Tibial artery (tissue), 4 donors: ENCODE measurements at regions not wholly inside any gene's neighbourhood (a gene's known extent, or its start where the extent isn't known, plus 50 kb on each side); places are given as distances from the start of the nearest gene placed in this dataset.
"Not testable (repeated sequence)": the region's sequence is repeated elsewhere in the genome, so short reads cannot be mapped to it uniquely, and the experiment has no call there.

Experiments
- DNase-seq, 2 donors: peaks; one replicate each; pipeline ENCODE4 v3.0.0-alpha.2; 2019
- H3K27ac ChIP-seq, 2 donors: fragments of 200-600 bp; sonication (generic) in 1 of 2; 1 replicate in 1 of 2; 2 replicates in 1 of 2; pipeline ENCODE4 v1.5.1; 2018 to 2019; ENCODE audit warnings: mild to moderate bottlenecking in 1 of 2
- H3K27me3 ChIP-seq, 2 donors: fragments of 200-600 bp; sonication (generic) in 1 of 2; one replicate each; pipeline versions ENCODE4 v1.5.1 to v1.6.0; 2016 to 2019
- H3K36me3 ChIP-seq, 3 donors: fragments of 200-600 bp; sonication (generic) in 2 of 3; one replicate each; pipeline ENCODE4 v1.5.1; 2016 to 2019; ENCODE audit warnings: mild to moderate bottlenecking in 2 of 3
- H3K4me1 ChIP-seq, 4 donors: fragments of 200-600 bp; sonication (generic) in 2 of 4; 1 replicate in 3 of 4; 2 replicates in 1 of 4; pipeline ENCODE4 v1.5.1; 2016 to 2019
- H3K4me3 ChIP-seq, 2 donors: fragments of 200-600 bp; sonication (generic) in 1 of 2; 1 replicate in 1 of 2; 2 replicates in 1 of 2; pipeline ENCODE4 v1.5.1; 2018 to 2019; ENCODE audit warnings: mild to moderate bottlenecking in 2 of 2
- H3K9me3 ChIP-seq, 3 donors: fragments of 200-600 bp; sonication (generic) in 1 of 3; one replicate each; pipeline ENCODE4 v1.5.1; 2016 to 2019
- intact Hi-C: fragments of 100-400 bp; cut with DNase I; formaldehyde crosslinking; loops from one replicate; pipeline ENCODE4 v1.15.0; 2023; ENCODE audit warnings: low total_unique reads
- TF ChIP-seq, protein P1 (sequence below), 2 experiments: fragments of 200-600 bp in 1 of 2; fragments of 450-650 bp in 1 of 2; IDR thresholded peaks; one replicate each; pipeline ENCODE4 v1.5.1; 2017 to 2019; ENCODE audit warnings: antibody characterized with exemption in 2 of 2, mild to moderate bottlenecking in 1 of 2, moderate library complexity in 1 of 2

DNA sequence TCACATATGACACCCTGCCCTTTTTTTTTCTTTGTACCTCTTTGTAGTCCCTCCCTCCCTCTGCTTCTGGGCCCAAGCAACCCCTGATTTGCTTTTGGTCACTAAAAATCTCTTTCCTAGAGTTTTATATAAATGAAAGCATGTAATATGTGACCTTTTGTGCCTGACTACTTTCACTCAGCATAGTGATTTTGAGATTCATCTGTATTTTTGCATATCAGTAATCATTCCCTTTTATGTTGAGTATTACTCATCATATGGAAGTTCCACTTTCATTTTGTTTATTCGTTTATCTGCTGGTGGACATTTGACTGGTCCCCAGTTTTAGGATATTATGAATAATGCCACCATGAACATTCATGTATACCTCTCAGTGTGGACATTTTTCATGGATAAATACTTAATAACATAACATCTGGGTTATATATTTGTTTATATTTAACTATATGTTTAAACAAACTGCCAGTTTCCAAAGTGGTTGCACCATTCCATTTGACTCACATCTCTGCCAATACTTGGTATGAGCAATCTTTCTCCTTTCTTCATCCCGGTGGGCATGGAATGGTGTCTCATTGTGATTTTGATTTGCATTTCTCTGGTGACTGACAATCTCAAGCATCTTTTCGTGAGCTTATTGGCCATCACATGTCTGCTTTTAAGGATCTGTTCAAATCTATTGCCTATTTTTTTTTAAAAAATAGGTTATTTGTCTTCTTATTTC, 115.7 kb upstream of the S1PR3 start:
- intact Hi-C loops: no loop called here
- H3K4me1 ChIP-seq: peaks cover 0 to 12% (median 0%) of the 10 kb centered on the region in 4 donors
- H3K36me3 ChIP-seq: no peaks in the 10 kb centered on the region
- H3K9me3 ChIP-seq: no peaks in the 10 kb centered on the region
- H3K27ac ChIP-seq: no peak overlapping the region
- H3K4me3 ChIP-seq: no peak overlapping the region
- H3K27me3 ChIP-seq: no peaks in the 10 kb centered on the region
- no peak for DNase-seq
- TF ChIP-seq, protein P1, sequence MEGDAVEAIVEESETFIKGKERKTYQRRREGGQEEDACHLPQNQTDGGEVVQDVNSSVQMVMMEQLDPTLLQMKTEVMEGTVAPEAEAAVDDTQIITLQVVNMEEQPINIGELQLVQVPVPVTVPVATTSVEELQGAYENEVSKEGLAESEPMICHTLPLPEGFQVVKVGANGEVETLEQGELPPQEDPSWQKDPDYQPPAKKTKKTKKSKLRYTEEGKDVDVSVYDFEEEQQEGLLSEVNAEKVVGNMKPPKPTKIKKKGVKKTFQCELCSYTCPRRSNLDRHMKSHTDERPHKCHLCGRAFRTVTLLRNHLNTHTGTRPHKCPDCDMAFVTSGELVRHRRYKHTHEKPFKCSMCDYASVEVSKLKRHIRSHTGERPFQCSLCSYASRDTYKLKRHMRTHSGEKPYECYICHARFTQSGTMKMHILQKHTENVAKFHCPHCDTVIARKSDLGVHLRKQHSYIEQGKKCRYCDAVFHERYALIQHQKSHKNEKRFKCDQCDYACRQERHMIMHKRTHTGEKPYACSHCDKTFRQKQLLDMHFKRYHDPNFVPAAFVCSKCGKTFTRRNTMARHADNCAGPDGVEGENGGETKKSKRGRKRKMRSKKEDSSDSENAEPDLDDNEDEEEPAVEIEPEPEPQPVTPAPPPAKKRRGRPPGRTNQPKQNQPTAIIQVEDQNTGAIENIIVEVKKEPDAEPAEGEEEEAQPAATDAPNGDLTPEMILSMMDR (IDR thresholded peaks at IDR 0.05): no peak

DNA sequence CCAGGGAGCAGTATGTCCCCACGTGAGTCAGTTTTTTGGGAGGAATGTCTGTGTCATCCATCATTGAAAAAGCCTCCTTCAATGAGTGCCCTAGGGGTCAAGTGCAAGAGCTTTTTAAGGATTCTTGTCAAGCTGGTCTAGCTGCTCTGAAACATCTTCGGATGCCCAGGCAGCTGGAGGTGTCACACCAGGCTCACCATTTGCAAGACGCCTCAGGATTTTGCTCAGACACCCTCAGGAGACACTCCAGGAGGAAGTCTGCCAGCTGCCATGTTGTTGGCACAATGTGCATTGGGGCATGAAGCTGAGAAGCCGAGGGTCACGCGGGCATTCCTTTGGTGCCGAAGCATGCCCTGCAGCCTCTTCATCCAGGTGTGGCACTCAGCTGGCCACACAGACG, 111.1 kb upstream of the S1PR3 start:
- no peaks in the 10 kb centered on the region for H3K36me3 ChIP-seq
- DNase-seq: no peak
- no peak overlapping the region for H3K4me3 ChIP-seq
- no peaks in the 10 kb centered on the region for H3K27me3 ChIP-seq
- no peaks in the 10 kb centered on the region for H3K9me3 ChIP-seq
- no peak overlapping the region for H3K27ac ChIP-seq
- TF ChIP-seq, protein P1 (IDR thresholded peaks at IDR 0.05): no peak
- intact Hi-C loops: no loop called here
- H3K4me1 ChIP-seq: no peaks in the 10 kb centered on the region

DNA sequence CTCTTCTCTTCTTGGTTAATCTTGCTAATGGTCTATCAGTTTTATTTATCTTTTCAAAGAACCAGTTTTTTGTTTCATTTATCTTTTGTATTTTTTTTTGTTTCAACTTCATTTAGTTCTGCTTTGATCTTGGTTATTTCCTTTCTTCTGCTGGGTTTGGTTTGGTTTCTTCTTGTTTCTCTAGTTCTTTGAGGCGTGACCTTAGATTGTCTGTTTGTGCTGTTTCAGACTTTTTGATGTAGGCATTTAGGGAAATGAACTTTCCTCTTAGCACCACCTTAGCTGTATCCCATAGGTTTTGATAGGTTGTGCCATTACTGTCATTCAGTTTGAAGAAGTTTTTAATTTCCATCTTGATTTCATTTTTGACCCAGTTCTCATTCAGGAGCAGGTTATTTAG, 107.0 kb upstream of the S1PR3 start:
- DNase-seq, H3K4me1 ChIP-seq, H3K27ac ChIP-seq, H3K27me3 ChIP-seq, H3K4me3 ChIP-seq, H3K9me3 ChIP-seq, H3K36me3 ChIP-seq, intact Hi-C loops: not testable (repeated sequence)

DNA sequence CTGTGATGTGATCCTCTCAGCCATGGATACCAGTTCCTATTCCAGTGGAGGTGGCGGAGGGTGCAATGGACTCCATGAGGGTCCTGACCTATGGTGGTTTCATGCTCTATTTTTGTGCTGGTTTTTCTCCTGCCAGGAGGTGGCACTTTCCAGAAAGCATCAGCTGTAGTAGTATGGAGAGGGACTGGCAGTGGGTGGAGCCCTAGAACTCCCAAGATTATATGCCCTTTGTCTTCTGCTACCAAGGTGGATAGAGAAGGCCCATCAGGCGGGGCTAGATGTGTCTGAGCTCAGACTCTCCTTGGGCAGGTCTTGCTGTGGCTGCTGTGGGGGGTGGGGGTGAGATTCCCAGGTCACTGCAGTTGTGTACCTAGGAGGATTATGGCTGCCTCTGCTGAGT, 104.5 kb upstream of the S1PR3 start:
- H3K27ac ChIP-seq, H3K9me3 ChIP-seq, H3K4me3 ChIP-seq, intact Hi-C loops, H3K27me3 ChIP-seq, DNase-seq, H3K4me1 ChIP-seq, H3K36me3 ChIP-seq: not testable (repeated sequence)

DNA sequence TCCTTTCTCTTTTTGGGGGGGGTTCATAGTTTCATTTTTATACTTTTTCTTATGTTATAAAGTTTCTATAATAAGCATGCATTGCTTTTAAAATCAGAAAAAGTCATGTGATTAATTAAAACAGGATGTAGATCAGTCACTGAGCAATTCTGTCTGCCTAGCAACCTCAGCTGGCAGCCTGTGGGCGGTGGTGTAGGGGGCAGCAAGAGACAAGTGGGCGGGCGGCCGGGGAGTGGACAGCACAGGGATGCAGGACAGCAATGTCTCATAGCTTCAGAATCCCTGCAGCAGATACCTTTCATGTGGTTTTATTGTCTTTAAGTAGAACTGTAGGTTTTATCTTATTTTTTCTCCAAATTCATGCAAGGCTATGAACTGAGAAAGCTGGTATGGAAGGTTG, 101.9 kb upstream of the S1PR3 start:
- intact Hi-C loops: no loop called here
- no peak for DNase-seq
- Histone ChIP-seq H3K9me3 (peaks cover 0 to 5% (median 0%) of the 10 kb centered on the region in 3 donors), H3K36me3 (no peaks in the 10 kb centered on the region), H3K27me3 (no peaks in the 10 kb centered on the region), H3K4me1 (no peaks in the 10 kb centered on the region), H3K4me3 (no peak overlapping the region), H3K27ac (no peak overlapping the region)
- TF ChIP-seq, protein P1 (IDR thresholded peaks at IDR 0.05): no peak

DNA sequence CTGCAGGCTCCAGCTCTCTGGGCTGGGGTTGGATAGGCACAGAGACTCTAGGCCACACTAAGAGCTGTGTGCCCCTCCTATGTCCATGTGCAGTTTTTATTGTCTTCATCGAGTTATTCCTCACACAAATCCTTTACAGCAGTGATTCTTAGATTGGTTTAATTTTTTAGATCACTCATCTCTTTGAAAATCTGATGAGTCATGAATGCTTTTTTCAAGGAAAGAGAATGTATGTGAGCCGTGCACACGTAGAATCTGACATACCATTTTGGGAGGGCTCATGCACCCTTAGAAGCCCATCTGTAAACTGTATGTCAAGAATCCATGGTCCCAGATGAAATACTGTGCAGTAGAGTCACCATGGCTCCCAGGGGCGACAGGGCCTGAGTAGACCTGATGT, 100.7 kb upstream of the S1PR3 start:
- H3K27ac ChIP-seq: no peak overlapping the region
- H3K4me3 ChIP-seq: no peak overlapping the region
- no peaks in the 10 kb centered on the region for H3K4me1 ChIP-seq
- peaks cover 0 to 5% (median 0%) of the 10 kb centered on the region in 3 donors for H3K9me3 ChIP-seq
- DNase-seq: no peak
- intact Hi-C loops: no loop called here
- no peaks in the 10 kb centered on the region for H3K36me3 ChIP-seq
- TF ChIP-seq, protein P1 (IDR thresholded peaks at IDR 0.05): no peak
- no peaks in the 10 kb centered on the region for H3K27me3 ChIP-seq

DNA sequence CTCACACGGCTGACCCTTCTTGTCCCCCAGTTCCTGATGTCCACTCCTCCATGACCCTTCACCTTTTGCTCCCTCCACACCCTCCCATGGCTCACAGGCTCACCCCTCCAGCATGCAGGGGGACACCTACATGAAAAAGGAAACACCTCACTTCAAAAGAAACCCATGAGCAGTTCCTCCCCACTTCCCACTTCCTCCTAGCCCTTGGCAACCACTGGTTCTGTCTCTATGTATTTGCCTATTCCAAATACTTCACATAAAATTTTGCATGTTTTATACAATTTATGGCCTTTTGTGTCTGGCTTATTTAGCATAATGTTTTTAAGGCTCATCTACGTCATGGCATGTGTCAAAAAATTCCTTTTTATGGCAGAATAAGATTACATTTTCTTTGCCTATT, 100.2 kb upstream of the S1PR3 start:
- Histone ChIP-seq H3K27ac (no peak overlapping the region), H3K27me3 (no peaks in the 10 kb centered on the region), H3K4me1 (no peaks in the 10 kb centered on the region), H3K4me3 (no peak overlapping the region), H3K9me3 (peaks cover 0 to 5% (median 0%) of the 10 kb centered on the region in 3 donors), H3K36me3 (no peaks in the 10 kb centered on the region)
- TF ChIP-seq, protein P1 (IDR thresholded peaks at IDR 0.05): no peak
- no peak for DNase-seq
- intact Hi-C loops: no loop called here
